ENCODE measurements at regions not wholly inside any gene's neighbourhood (a gene's known extent, or its start where the extent isn't known, plus 50 kb on each side); places are given as distances from the start of the nearest gene placed in this dataset.

- no peak for TF ChIP-seq CTCF (IDR thresholded peaks at IDR 0.05)
- no peak for TF ChIP-seq POLR2A (IDR thresholded peaks at IDR 0.05)
- no peak for TF ChIP-seq POLR2AphosphoS5 (IDR thresholded peaks at IDR 0.05)
- TF ChIP-seq EP300 (IDR thresholded peaks at IDR 0.05) = no peak
- Histone ChIP-seq H3K27me3 (peaks cover 0 to 37% (median 0%) of the 10 kb centered on the region in 3 donors), H3K27ac (no peak overlapping the region), H3K9me3 (peaks cover 0 to 22% (median 16%) of the 10 kb centered on the region in 4 donors), H3K4me3 (no peak overlapping the region), H3K4me1 (no peaks in the 10 kb centered on the region), H3K36me3 (no peaks in the 10 kb centered on the region)
- intact Hi-C loops (cut with DNase I; ENCODE audit: low total_unique reads) = no loop called here
- no peak for DNase-seq
- WGBS, 5 donors = 75 to 86% (median 79%) methylated on average over 8 of the region's 8 CpGs
Observed at GRCh38 chr15:77781946-77782240, 149.2 kb upstream of the LINGO1 start.

GRCh38 chr15:77781151-77781945 lies 148.6 kb upstream of the LINGO1 start:
- no peaks in the 10 kb centered on the region for H3K36me3 ChIP-seq

GRCh38 chr15:77778802-77779201 lies 146.1 kb upstream of the LINGO1 start:
- TF ChIP-seq POLR2A (IDR thresholded peaks at IDR 0.05) (no peak), POLR2AphosphoS5 (IDR thresholded peaks at IDR 0.05) (no peak), EP300 (IDR thresholded peaks at IDR 0.05) (no peak), CTCF (IDR thresholded peaks at IDR 0.05) (no peak)
- Histone ChIP-seq H3K4me1 (no peaks in the 10 kb centered on the region), H3K4me3 (no peak overlapping the region), H3K27ac (no peak overlapping the region), H3K27me3 (peaks cover 0 to 9% (median 0%) of the 10 kb centered on the region in 3 donors), H3K9me3 (peaks cover 0 to 22% (median 16%) of the 10 kb centered on the region in 4 donors), H3K36me3 (no peaks in the 10 kb centered on the region)
- WGBS, 5 donors = 78 to 90% (median 87%) methylated on average over 5 of the region's 5 CpGs
- intact Hi-C loops (cut with DNase I; ENCODE audit: low total_unique reads) = no loop called here
- no peak for DNase-seq

More at GRCh38 chr15:77781151-77781945, 148.6 kb upstream of the LINGO1 start:
- DNase-seq = no peak
- no peaks in the 10 kb centered on the region for H3K4me1 ChIP-seq
- 84 to 88% (median 86%) methylated on average over 16 of the region's 16 CpGs for WGBS, 5 donors
- intact Hi-C loops (cut with DNase I; ENCODE audit: low total_unique reads) = no loop called here
- H3K27ac ChIP-seq = no peak overlapping the region
- peaks cover 0 to 22% (median 16%) of the 10 kb centered on the region in 4 donors for H3K9me3 ChIP-seq
- peaks cover 0 to 32% (median 0%) of the 10 kb centered on the region in 3 donors for H3K27me3 ChIP-seq
- TF ChIP-seq POLR2AphosphoS5 (IDR thresholded peaks at IDR 0.05) (no peak), POLR2A (IDR thresholded peaks at IDR 0.05) (no peak), EP300 (IDR thresholded peaks at IDR 0.05) (no peak), CTCF (IDR thresholded peaks at IDR 0.05) (no peak)
- H3K4me3 ChIP-seq = no peak overlapping the region

DNA sequence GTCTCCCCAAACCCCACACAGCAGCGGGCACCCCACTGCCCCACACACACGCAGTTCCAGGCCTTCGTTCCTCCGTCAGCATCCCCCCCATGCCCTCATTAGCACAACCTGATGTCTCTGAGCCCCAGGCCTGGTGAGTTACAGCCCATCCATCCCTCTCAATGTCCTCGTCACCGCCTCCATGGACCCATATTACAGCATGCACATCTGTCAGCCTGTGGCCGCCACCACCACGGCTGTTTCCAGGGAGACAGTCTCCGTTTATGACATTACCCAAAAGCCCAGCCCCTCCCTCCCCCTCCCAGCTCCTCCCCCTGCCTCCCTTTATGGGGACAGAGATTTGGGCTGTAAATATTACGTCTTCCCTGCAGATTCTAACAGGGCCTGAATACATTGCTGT lies 143.1 kb upstream of the LINGO1 start:
- TF ChIP-seq POLR2AphosphoS5 (IDR thresholded peaks at IDR 0.05) (no peak), EP300 (IDR thresholded peaks at IDR 0.05) (no peak), POLR2A (IDR thresholded peaks at IDR 0.05) (no peak), CTCF (IDR thresholded peaks at IDR 0.05) (no peak)
- Histone ChIP-seq H3K4me3 (no peak overlapping the region), H3K9me3 (peaks cover 0 to 15% (median 11%) of the 10 kb centered on the region in 4 donors), H3K36me3 (no peaks in the 10 kb centered on the region), H3K27me3 (no peaks in the 10 kb centered on the region), H3K27ac (no peak overlapping the region), H3K4me1 (no peaks in the 10 kb centered on the region)
- intact Hi-C loops (cut with DNase I; ENCODE audit: low total_unique reads) = no loop called here
- DNase-seq = no peak
- WGBS, 5 donors = 66 to 81% (median 78%) methylated on average over 10 of the region's 10 CpGs
